SK-N-MC (cell line): ENCODE measurements at regions not wholly inside any gene's neighbourhood (a gene's known extent, or its start where the extent isn't known, plus 50 kb on each side); places are given as distances from the start of the nearest gene placed in this dataset.

Source experiments
- FOXP2 ChIP-seq: optimal IDR thresholded peaks from 2 replicates; pipeline ENCODE3; 2011; ENCODE audit warnings: mild to moderate bottlenecking, moderate library complexity; ENCODE audit not compliant: insufficient read depth; ENCODE audit errors: extremely low read length, control extremely low read depth
- POLR2AphosphoS5 ChIP-seq: IDR thresholded peaks from 2 replicates; pipeline ENCODE4 v1.6.1; 2012; ENCODE audit warnings: mild to moderate bottlenecking, low read depth, low read length, borderline replicate concordance

DNA sequence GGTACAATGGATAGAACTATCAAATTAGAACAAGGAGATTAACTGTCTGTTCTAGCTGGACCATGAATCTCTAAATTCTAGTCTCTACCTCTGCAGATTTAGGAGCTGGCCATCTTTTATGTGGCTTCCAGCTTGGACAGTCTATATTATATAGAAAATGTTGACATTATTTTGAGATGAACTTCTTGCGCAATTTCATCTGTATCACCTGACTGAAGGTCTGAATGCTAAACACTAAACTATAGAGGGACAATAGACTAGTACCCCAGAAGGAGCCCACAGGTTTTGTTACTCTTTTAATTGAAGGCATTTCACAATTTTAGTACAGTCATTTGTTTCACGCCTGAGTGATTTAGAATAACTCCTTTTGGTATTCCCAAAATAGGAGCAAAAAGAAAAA, 222.4 kb upstream of the ANKRD30A start:
- no peak for TF ChIP-seq POLR2AphosphoS5
- TF ChIP-seq FOXP2: no peak
